ENCODE measurements at regions not wholly inside any gene's neighbourhood (a gene's known extent, or its start where the extent isn't known, plus 50 kb on each side); places are given as distances from the start of the nearest gene placed in this dataset.
A peak's percentile ranks its signal among the peaks of the same experiment; 100 is the strongest.

GRCh38 chr4:114208574-114209151, 229.2 kb upstream of the ARSJ start:
- Mint-ChIP-seq H3K4me1 (no peaks in the 10 kb centered on the region), H3K9me3 (no peaks in the 10 kb centered on the region), H3K27me3 (ENCODE audit: low read depth) (no peaks in the 10 kb centered on the region), H3K4me3 (no peak overlapping the region), H3K36me3 (ENCODE audit: low read depth) (no peaks in the 10 kb centered on the region), H3K27ac (peak overlapping the region in 1 of 3 experiments; percentile 50)
- TF ChIP-seq, protein P1, sequence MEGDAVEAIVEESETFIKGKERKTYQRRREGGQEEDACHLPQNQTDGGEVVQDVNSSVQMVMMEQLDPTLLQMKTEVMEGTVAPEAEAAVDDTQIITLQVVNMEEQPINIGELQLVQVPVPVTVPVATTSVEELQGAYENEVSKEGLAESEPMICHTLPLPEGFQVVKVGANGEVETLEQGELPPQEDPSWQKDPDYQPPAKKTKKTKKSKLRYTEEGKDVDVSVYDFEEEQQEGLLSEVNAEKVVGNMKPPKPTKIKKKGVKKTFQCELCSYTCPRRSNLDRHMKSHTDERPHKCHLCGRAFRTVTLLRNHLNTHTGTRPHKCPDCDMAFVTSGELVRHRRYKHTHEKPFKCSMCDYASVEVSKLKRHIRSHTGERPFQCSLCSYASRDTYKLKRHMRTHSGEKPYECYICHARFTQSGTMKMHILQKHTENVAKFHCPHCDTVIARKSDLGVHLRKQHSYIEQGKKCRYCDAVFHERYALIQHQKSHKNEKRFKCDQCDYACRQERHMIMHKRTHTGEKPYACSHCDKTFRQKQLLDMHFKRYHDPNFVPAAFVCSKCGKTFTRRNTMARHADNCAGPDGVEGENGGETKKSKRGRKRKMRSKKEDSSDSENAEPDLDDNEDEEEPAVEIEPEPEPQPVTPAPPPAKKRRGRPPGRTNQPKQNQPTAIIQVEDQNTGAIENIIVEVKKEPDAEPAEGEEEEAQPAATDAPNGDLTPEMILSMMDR (IDR thresholded peaks at IDR 0.05; ENCODE audit: unreplicated experiment in 3 of 3), result no peak

DNA sequence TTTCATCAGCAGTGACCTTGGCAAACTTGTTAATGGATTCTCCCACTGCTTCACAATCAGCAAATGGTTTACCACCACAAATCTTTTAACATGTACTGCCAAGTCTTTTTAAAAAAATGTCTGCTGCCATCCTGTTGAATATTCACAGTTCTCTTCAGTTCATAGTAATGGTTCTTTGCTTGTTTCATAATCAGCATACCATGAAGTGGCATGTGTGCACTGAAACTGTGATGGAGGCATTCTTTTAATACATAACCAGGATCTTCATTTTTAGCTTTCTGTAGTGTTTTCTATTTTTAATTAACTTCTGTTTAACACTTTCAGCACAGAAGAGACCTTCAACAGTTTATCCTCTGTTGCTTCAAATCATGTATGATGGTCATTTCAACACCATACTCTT, 230.1 kb upstream of the ARSJ start:
- Mint-ChIP-seq H3K9me3 (no peaks in the 10 kb centered on the region), H3K27me3 (ENCODE audit: low read depth) (no peaks in the 10 kb centered on the region), H3K4me1 (no peaks in the 10 kb centered on the region), H3K4me3 (no peak overlapping the region), H3K36me3 (ENCODE audit: low read depth) (no peaks in the 10 kb centered on the region), H3K27ac (peak overlapping the region; percentile 62 to 88 (median 79))
- TF ChIP-seq, protein P1 (IDR thresholded peaks at IDR 0.05; ENCODE audit: unreplicated experiment in 3 of 3), result no peak

GRCh38 chr4:114211556-114211955, 232.1 kb upstream of the ARSJ start:
- no peaks in the 10 kb centered on the region for H3K36me3 Mint-ChIP-seq (ENCODE audit: low read depth)
- no peak overlapping the region for H3K4me3 Mint-ChIP-seq
- no peaks in the 10 kb centered on the region for H3K4me1 Mint-ChIP-seq
- TF ChIP-seq, protein P1 (IDR thresholded peaks at IDR 0.05; ENCODE audit: unreplicated experiment in 3 of 3), result no peak
- no peaks in the 10 kb centered on the region for H3K9me3 Mint-ChIP-seq
- H3K27me3 Mint-ChIP-seq (ENCODE audit: low read depth), result no peaks in the 10 kb centered on the region
- peak overlapping the region in 1 of 3 experiments; percentile 87 for H3K27ac Mint-ChIP-seq

DNA sequence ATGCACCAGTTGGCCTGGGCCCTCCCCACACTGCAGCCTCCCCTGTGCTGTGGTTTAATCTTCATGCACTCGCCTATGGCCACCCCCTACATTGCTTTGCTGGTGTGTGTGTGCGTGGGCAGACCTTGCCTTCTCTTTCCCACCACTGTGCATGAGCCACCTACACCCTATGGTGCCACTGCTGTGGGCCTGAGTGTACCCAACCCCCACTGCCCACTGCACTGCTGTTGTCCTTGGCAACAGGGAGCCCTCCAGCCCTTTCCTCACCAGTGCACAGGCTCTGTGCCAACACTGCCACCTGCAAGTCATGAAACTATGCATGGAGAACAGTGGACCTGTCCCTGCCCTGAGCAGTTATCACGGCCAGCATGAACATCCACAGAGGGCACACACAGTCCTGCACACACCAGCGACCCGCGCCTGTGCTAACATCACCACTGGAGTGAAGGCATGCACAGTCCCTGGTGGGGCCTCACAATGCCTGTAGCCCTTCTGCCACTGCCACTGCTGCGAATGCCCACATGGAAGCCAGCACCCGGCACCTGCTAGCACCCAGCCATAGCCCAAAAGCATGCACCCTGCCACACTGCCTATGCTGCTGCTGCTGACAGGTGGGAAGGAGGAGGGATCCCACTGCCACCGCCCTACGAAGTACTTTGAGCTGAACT, 237.8 kb upstream of the ARSJ start:
- peaks cover 8% of the 10 kb centered on the region for H3K27me3 Mint-ChIP-seq (ENCODE audit: low read depth)
- H3K4me3 Mint-ChIP-seq, result no peak overlapping the region
- TF ChIP-seq, protein P1 (IDR thresholded peaks at IDR 0.05; ENCODE audit: unreplicated experiment in 3 of 3), result no peak
- H3K4me1 Mint-ChIP-seq, result no peaks in the 10 kb centered on the region
- no peaks in the 10 kb centered on the region for H3K9me3 Mint-ChIP-seq
- H3K27ac Mint-ChIP-seq, result peak overlapping the region in 1 of 3 experiments; percentile 56
- no peaks in the 10 kb centered on the region for H3K36me3 Mint-ChIP-seq (ENCODE audit: low read depth)

- Mint-ChIP-seq H3K4me1 (peaks cover 11% of the 10 kb centered on the region), H3K27ac (peak overlapping the region in 1 of 3 experiments; percentile 19), H3K27me3 (ENCODE audit: low read depth) (peaks cover 4% of the 10 kb centered on the region), H3K36me3 (ENCODE audit: low read depth) (no peaks in the 10 kb centered on the region), H3K9me3 (no peaks in the 10 kb centered on the region), H3K4me3 (no peak overlapping the region)
- TF ChIP-seq, protein P1 (IDR thresholded peaks at IDR 0.05; ENCODE audit: unreplicated experiment in 3 of 3), result no peak
Observed at GRCh38 chr4:114223580-114223979, 244.1 kb upstream of the ARSJ start.

GRCh38 chr4:114225436-114225835, 246.0 kb upstream of the ARSJ start:
- H3K9me3 Mint-ChIP-seq, result no peaks in the 10 kb centered on the region
- H3K27me3 Mint-ChIP-seq (ENCODE audit: low read depth), result no peaks in the 10 kb centered on the region
- no peaks in the 10 kb centered on the region for H3K36me3 Mint-ChIP-seq (ENCODE audit: low read depth)
- TF ChIP-seq, protein P1 (IDR thresholded peaks at IDR 0.05; ENCODE audit: unreplicated experiment in 3 of 3), result no peak
- peak overlapping the region in 2 of 3 experiments; percentile 31 to 47 for H3K27ac Mint-ChIP-seq
- H3K4me3 Mint-ChIP-seq, result no peak overlapping the region
- H3K4me1 Mint-ChIP-seq, result peaks cover 11% of the 10 kb centered on the region
